EL (cell line): ENCODE measurements at regions not wholly inside any gene's neighbourhood (a gene's known extent, or its start where the extent isn't known, plus 50 kb on each side); places are given as distances from the start of the nearest gene placed in this dataset.
A peak's percentile ranks its signal among the peaks of the same experiment; 100 is the strongest.

ENCODE experiments used
- DNase-seq: peaks from one replicate; pipeline ENCODE4 v3.0.0-alpha.2; 2016

GRCh38 chr3:163056874-163057497 lies 1560.4 kb downstream of the OTOL1 start:
- peak; percentile 54 for DNase-seq

GRCh38 chr3:163058031-163058854 lies 1561.6 kb downstream of the OTOL1 start:
- peak; percentile 13 for DNase-seq

DNA sequence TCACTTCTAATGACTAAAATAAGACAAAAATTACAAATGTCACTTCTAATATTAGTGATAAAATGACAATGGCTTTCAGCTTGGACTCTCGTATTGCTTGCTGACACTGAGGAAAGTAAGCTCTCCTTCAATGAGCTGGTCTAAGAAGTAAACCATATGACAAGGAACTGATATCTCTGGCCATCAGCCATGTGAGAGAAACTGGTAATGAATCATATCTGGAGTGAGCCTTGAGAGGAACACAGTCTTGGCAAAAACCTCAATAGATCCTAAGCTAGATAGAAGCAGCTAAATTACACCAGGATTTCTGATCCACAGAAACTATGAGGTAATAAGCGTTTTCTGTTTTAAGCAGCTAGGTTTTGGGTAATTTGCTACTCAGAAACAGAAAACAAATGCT lies 1575.1 kb downstream of the OTOL1 start:
- DNase-seq = peak; percentile 84
